K562 (cell line): ENCODE measurements at regions not wholly inside any gene's neighbourhood (a gene's known extent, or its start where the extent isn't known, plus 50 kb on each side); places are given as distances from the start of the nearest gene placed in this dataset.

Experiments used
- ATAC-seq: fragments of 200-7000 bp; cut with Tn5 transposase; 3 replicates; pipeline ENCODE4 v1.9.1; 2020; ENCODE audit warnings: moderate library complexity
- BruUV-seq: library from RNA; stranded (reverse); fragments of 400-500 nt; replicated peaks from 2 replicates; lab custom pipeline; 2021; lab: Mats Ljungman, UMichigan
- CTCF ChIA-PET: fragments of 300-600 bp; formaldehyde crosslinking; extraction: SDS; loops from one replicate; lab custom pipeline; 2021; ENCODE audit warnings: low intra/inter-chr PET ratio; lab: Yijun Ruan, JAX
- POLR2A ChIA-PET: fragments of 300-600, 350-650 bp; sonication (Branson Sonifier 250); formaldehyde crosslinking; extraction: SDS; loops from one replicate; lab custom pipeline; 2021; ENCODE audit warnings: antibody characterized with exemption, inconsistent platforms; lab: Yijun Ruan, JAX
- DNase-seq, 4 experiments: peaks; one replicate each; pipeline versions ENCODE4 v3.0.0 to v3.0.0-alpha.2; 2011 to 2018; ENCODE audit warnings: low spot score in 3 of 4, mixed read lengths in 3 of 4; ENCODE audit errors: extremely low read depth in 1 of 4
- FAIRE-seq: peaks from 2 replicates; lab custom pipeline; 2011; peaks lifted over from hg19 to GRCh38; lab: Jason Lieb, UNC
- H2AFZ ChIP-seq: 2 replicates; pipeline ENCODE4 v1.6.0; 2011; ENCODE audit warnings: low read depth, low read length, control low read depth, inconsistent platforms
- H3K27ac ChIP-seq: fragments of 200-600 bp; 3 replicates; pipeline ENCODE4 v1.8.0; 2011; ENCODE audit warnings: low read depth, mild to moderate bottlenecking, control low read depth, inconsistent platforms, low read length, moderate library complexity, mixed read lengths; ENCODE audit errors: extremely low read depth
- H3K27me3 ChIP-seq, 2 experiments: fragments of 300-600 bp in 1 of 2; 2 replicates in 1 of 2; 3 replicates in 1 of 2; pipeline versions ENCODE4 v1.6.0 to v1.8.0; 2011; ENCODE audit warnings: inconsistent platforms in 2 of 2, low read length in 2 of 2, mild to moderate bottlenecking in 1 of 2, mixed read lengths in 1 of 2, moderate library complexity in 1 of 2; ENCODE audit not compliant: control insufficient read depth in 2 of 2, insufficient read depth in 2 of 2
- H3K36me3 ChIP-seq: fragments of 300-600 bp; 3 replicates; pipeline ENCODE4 v1.8.0; 2011; ENCODE audit warnings: mild to moderate bottlenecking, low read length, inconsistent platforms; ENCODE audit not compliant: control insufficient read depth, insufficient read depth
- H3K4me1 ChIP-seq, 2 experiments: fragments of 200-600 bp in 1 of 2; replicated peaks in 1 of 2; 2 replicates in 1 of 2; 3 replicates in 1 of 2; pipeline versions ENCODE4 v1.5.1 to v1.8.0; 2011; ENCODE audit warnings: inconsistent platforms in 2 of 2, low read length in 2 of 2, mild to moderate bottlenecking in 1 of 2, mixed read lengths in 1 of 2, moderate library complexity in 1 of 2; ENCODE audit not compliant: control insufficient read depth in 2 of 2, insufficient read depth in 2 of 2
- H3K4me2 ChIP-seq: 2 replicates; pipeline ENCODE4 v1.6.1; 2011; ENCODE audit warnings: low read length, control low read depth, inconsistent platforms, mixed read lengths; ENCODE audit not compliant: insufficient read depth
- H3K4me3 ChIP-seq: fragments of 200-600 bp; sonication (generic), shearing (Covaris generic); 2 replicates; pipeline ENCODE4 v1.5.1; 2016; ENCODE audit warnings: control low read depth, inconsistent platforms
- H3K79me2 ChIP-seq: fragments of 200-600 bp; 3 replicates; pipeline ENCODE4 v1.8.0; 2011; ENCODE audit warnings: low read length, inconsistent platforms; ENCODE audit not compliant: control insufficient read depth, insufficient read depth
- H3K9ac ChIP-seq, 2 experiments: 2 replicates each; pipeline versions ENCODE4 v1.6.0 to v1.6.1; 2011; ENCODE audit warnings: low read depth in 2 of 2, low read length in 2 of 2, control low read depth in 1 of 2, inconsistent platforms in 1 of 2, mild to moderate bottlenecking in 1 of 2, mixed read lengths in 1 of 2; ENCODE audit not compliant: insufficient read depth in 1 of 2
- H3K9me1 ChIP-seq: one replicate; pipeline ENCODE4 v1.6.0; 2011; ENCODE audit warnings: inconsistent platforms, mild to moderate bottlenecking, low read length, moderate library complexity; ENCODE audit not compliant: control insufficient read depth, insufficient read depth
- H3K9me3 ChIP-seq: replicated peaks from 2 replicates; pipeline ENCODE4 v1.5.1; 2011; ENCODE audit warnings: low read depth, low read length, inconsistent platforms; ENCODE audit not compliant: control insufficient read depth, insufficient read depth
- H4K20me1 ChIP-seq: replicated peaks from 2 replicates; pipeline ENCODE4 v1.6.1; 2011; ENCODE audit warnings: low read length, inconsistent platforms, mixed read lengths; ENCODE audit not compliant: control insufficient read depth, insufficient read depth
- RAD21 ChIP-seq, 2 experiments: fragments of 250-450 bp in 1 of 2; fragments of 450-650 bp in 1 of 2; sonication (Bioruptor Pico) in 1 of 2; formaldehyde crosslinking in 1 of 2; IDR thresholded peaks in 1 of 2; conservative IDR thresholded peaks in 1 of 2; 2 replicates each; pipeline versions ENCODE4 v1.4.0 to v1.8.0; 2020 to 2022; ENCODE audit warnings: mild to moderate bottlenecking in 2 of 2, moderate library complexity in 1 of 2
- ZNF184 ChIP-seq: sonication (generic); formaldehyde crosslinking; IDR thresholded peaks from 2 replicates; pipeline ENCODE4 v1.5.0; 2020; ENCODE audit warnings: missing genetic modification reagents
- WGBS: fragments of 100-300 bp; shearing (Covaris generic); methylation state at CpG from one replicate; pipeline ENCODE4 v1.1.6; 2016; ENCODE audit warnings: low coverage, mixed read lengths; ENCODE audit not compliant: insufficient coverage; ENCODE audit errors: missing lambda C conversion rate; 5-methylcytosine and 5-hydroxymethylcytosine counted together
- in situ Hi-C: fragments of 300-500 bp; cut with MboI; formaldehyde crosslinking; loops from 4 replicates; pipeline ENCODE4 v1.15.0; 2018; ENCODE audit warnings: inconsistent platforms, mixed read lengths
- intact Hi-C: fragments of 100-400 bp; cut with micrococcal nuclease; formaldehyde crosslinking; loops from 2 replicates; pipeline ENCODE4 v1.14.2; 2022
- TF ChIP-seq, protein P1 (sequence below): fragments of 200-400 bp; formaldehyde crosslinking; IDR thresholded peaks from 2 replicates; pipeline ENCODE4 v1.6.1; 2017; ENCODE audit warnings: mild to moderate bottlenecking, low read depth, low read length, moderate library complexity
- TF ChIP-seq, protein P2 (sequence below): fragments of 250-450 bp; sonication (Bioruptor Pico); IDR thresholded peaks from 2 replicates; pipeline ENCODE4 v1.4.0; 2020

DNA sequence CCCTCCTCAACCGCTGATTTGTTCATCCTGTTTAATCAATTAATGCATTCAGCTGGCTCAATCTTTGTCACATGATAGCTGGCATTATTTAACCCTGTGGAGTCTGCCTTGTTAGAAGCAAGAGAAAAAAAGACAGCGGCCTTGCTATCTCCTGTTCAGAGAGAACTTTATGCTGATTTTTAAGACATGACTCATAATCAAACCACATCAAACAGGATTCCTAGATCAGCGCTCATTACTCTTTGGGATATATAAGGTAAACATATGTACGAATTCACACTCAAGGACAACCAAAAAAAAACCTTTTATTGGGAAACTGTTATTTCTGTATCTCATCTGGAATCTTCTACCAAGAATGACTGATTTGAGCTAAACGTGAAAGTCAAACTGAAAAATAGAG lies 195.1 kb downstream of the C1D start:
- no peaks in the 10 kb centered on the region for H3K9me1 ChIP-seq
- intact Hi-C loops = no loop called here
- H3K9ac ChIP-seq = no peak overlapping the region
- H3K4me1 ChIP-seq = no peaks in the 10 kb centered on the region
- WGBS = 0% methylated on average over 5 of the region's 5 CpGs
- H3K27me3 ChIP-seq = no peaks in the 10 kb centered on the region
- no peaks in the 10 kb centered on the region for H3K79me2 ChIP-seq
- H2AFZ ChIP-seq = no peak overlapping the region
- H3K27ac ChIP-seq = no peak overlapping the region
- POLR2A ChIA-PET = no interaction called here
- in situ Hi-C loops = no loop called here
- H4K20me1 ChIP-seq = no peaks in the 10 kb centered on the region
- no TSS peak for BruUV-seq
- H3K36me3 ChIP-seq = no peaks in the 10 kb centered on the region
- H3K4me3 ChIP-seq = no peak overlapping the region
- CTCF ChIA-PET = no interaction called here
- no peaks in the 10 kb centered on the region for H3K9me3 ChIP-seq
- DNase-seq = no peak
- FAIRE-seq = no peak
- no peak for ATAC-seq
- TF ChIP-seq RAD21 (CRISPR knock-in tag; conservative IDR thresholded peaks at IDR 0.05 in 1 of 2, IDR thresholded peaks at IDR 0.05 in 1 of 2) = no peak
- TF ChIP-seq, protein P1, sequence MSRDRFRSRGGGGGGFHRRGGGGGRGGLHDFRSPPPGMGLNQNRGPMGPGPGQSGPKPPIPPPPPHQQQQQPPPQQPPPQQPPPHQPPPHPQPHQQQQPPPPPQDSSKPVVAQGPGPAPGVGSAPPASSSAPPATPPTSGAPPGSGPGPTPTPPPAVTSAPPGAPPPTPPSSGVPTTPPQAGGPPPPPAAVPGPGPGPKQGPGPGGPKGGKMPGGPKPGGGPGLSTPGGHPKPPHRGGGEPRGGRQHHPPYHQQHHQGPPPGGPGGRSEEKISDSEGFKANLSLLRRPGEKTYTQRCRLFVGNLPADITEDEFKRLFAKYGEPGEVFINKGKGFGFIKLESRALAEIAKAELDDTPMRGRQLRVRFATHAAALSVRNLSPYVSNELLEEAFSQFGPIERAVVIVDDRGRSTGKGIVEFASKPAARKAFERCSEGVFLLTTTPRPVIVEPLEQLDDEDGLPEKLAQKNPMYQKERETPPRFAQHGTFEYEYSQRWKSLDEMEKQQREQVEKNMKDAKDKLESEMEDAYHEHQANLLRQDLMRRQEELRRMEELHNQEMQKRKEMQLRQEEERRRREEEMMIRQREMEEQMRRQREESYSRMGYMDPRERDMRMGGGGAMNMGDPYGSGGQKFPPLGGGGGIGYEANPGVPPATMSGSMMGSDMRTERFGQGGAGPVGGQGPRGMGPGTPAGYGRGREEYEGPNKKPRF = no peak
- no peak for TF ChIP-seq ZNF184 (CRISPR knock-in tag)
- TF ChIP-seq, protein P2, sequence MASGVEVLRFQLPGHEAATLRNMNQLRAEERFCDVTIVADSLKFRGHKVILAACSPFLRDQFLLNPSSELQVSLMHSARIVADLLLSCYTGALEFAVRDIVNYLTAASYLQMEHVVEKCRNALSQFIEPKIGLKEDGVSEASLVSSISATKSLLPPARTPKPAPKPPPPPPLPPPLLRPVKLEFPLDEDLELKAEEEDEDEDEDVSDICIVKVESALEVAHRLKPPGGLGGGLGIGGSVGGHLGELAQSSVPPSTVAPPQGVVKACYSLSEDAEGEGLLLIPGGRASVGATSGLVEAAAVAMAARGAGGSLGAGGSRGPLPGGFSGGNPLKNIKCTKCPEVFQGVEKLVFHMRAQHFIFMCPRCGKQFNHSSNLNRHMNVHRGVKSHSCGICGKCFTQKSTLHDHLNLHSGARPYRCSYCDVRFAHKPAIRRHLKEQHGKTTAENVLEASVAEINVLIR = no peak
- TF ChIP-seq, all 486 proteins: peak for 0
- no peak overlapping the region for H3K4me2 ChIP-seq
